Smooth muscle cell (in vitro differentiated cells): ENCODE measurements at regions not wholly inside any gene's neighbourhood (a gene's known extent, or its start where the extent isn't known, plus 50 kb on each side); places are given as distances from the start of the nearest gene placed in this dataset.

ENCODE experiments used
- DNase-seq: peaks from one replicate; lab custom pipeline; 2025; ENCODE audit not compliant: unreplicated experiment; lab: John Stamatoyannopoulos, UW
- H2AFZ ChIP-seq: fragments of 200-600 bp; sonication (generic); 2 replicates; pipeline ENCODE4 v1.6.0; 2016; ENCODE audit warnings: antibody characterized with exemption, low read depth, mild to moderate bottlenecking
- H3F3A ChIP-seq: fragments of 200-600 bp; sonication (generic); 2 replicates; pipeline ENCODE4 v1.6.0; 2017; ENCODE audit warnings: antibody characterized with exemption, low read depth
- H3K27ac ChIP-seq: fragments of 200-600 bp; sonication (generic); 2 replicates; pipeline ENCODE4 v1.5.1; 2016; ENCODE audit warnings: low read depth, mild to moderate bottlenecking
- H3K27me3 ChIP-seq: fragments of 200-600 bp; sonication (generic); 2 replicates; pipeline ENCODE4 v1.6.1; 2016; ENCODE audit warnings: low read depth, mild to moderate bottlenecking
- H3K36me3 ChIP-seq: fragments of 200-600 bp; sonication (generic); 2 replicates; pipeline ENCODE4 v1.5.1; 2016; ENCODE audit warnings: low read depth
- H3K4me1 ChIP-seq: fragments of 200-600 bp; sonication (generic); 2 replicates; pipeline ENCODE4 v1.5.1; 2016; ENCODE audit warnings: low read depth
- H3K4me2 ChIP-seq: fragments of 200-600 bp; sonication (generic); 2 replicates; pipeline ENCODE4 v1.6.0; 2016; ENCODE audit warnings: mild to moderate bottlenecking
- H3K4me3 ChIP-seq: fragments of 200-600 bp; sonication (generic); 2 replicates; pipeline ENCODE4 v1.5.1; 2016; ENCODE audit warnings: mild to moderate bottlenecking
- H3K79me2 ChIP-seq: fragments of 200-600 bp; sonication (generic); 2 replicates; pipeline ENCODE4 v1.6.0; 2016; ENCODE audit warnings: low read depth, mild to moderate bottlenecking
- H3K9ac ChIP-seq: fragments of 200-600 bp; sonication (generic); 2 replicates; pipeline ENCODE4 v1.6.0; 2016; ENCODE audit warnings: low read depth
- H3K9me3 ChIP-seq: fragments of 200-600 bp; sonication (generic); replicated peaks from 2 replicates; pipeline ENCODE4 v1.5.1; 2016; ENCODE audit warnings: low read depth
- H4K20me1 ChIP-seq: fragments of 200-600 bp; sonication (generic); 2 replicates; pipeline ENCODE4 v1.6.0; 2016; ENCODE audit warnings: low read depth
- CTCF ChIP-seq: fragments of 200-600 bp; sonication (generic); IDR thresholded peaks from 2 replicates; pipeline ENCODE4 v1.5.1; 2017; ENCODE audit warnings: borderline replicate concordance, mild to moderate bottlenecking, antibody characterized with exemption; ENCODE audit not compliant: insufficient read depth, poor library complexity, severe bottlenecking
- WGBS: methylation state at CpG from one replicate; pipeline ENCODE4 v1.1.7; 2016; ENCODE audit warnings: low lambda C conversion rate; 5-methylcytosine and 5-hydroxymethylcytosine counted together

- no peak overlapping the region for H3K4me3 ChIP-seq
- 87% methylated on average over 1 of the region's 1 CpG for WGBS
- H3K4me1 ChIP-seq = no peaks in the 10 kb centered on the region
- no peak for DNase-seq
- no peak overlapping the region for H3K9ac ChIP-seq
- no peaks in the 10 kb centered on the region for H3K79me2 ChIP-seq
- H3K27me3 ChIP-seq = no peaks in the 10 kb centered on the region
- no peaks in the 10 kb centered on the region for H3K9me3 ChIP-seq
- H2AFZ ChIP-seq = no peak overlapping the region
- H3K36me3 ChIP-seq = no peaks in the 10 kb centered on the region
- H3K27ac ChIP-seq = no peak overlapping the region
- H3K4me2 ChIP-seq = no peak overlapping the region
- TF ChIP-seq CTCF = no peak
- no peaks in the 10 kb centered on the region for H3F3A ChIP-seq
- no peaks in the 10 kb centered on the region for H4K20me1 ChIP-seq
These were observed 292.9 kb upstream of the GADL1 start for GRCh38 chr3:31187380-31187779.

DNA sequence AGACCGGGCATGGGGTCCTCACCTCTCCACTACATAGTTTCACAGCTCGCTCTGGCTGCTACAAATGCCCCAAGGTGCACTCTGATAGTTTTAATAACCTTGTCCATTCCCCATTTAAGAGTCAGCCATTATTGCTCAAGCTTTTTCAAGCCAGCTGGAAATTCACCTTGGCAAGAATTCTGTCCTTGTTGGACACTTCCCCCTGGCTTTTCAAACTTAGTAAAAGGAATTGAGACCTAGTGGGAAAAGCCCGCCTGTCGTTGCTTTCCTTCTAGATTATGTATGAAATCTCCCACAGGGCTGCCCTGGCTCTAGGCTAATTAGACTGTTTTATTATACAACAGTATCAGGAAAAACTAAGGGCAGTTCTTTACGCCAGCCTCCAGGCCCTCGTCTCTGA, 293.7 kb upstream of the GADL1 start:
- H4K20me1 ChIP-seq = no peaks in the 10 kb centered on the region
- no peak overlapping the region for H3K4me2 ChIP-seq
- no peaks in the 10 kb centered on the region for H3K79me2 ChIP-seq
- H3K27ac ChIP-seq = no peak overlapping the region
- no peaks in the 10 kb centered on the region for H3F3A ChIP-seq
- WGBS = 73% methylated on average over 6 of the region's 6 CpGs
- no peak for TF ChIP-seq CTCF
- H2AFZ ChIP-seq = no peak overlapping the region
- no peak overlapping the region for H3K9ac ChIP-seq
- no peaks in the 10 kb centered on the region for H3K36me3 ChIP-seq
- H3K9me3 ChIP-seq = no peaks in the 10 kb centered on the region
- H3K4me1 ChIP-seq = no peaks in the 10 kb centered on the region
- H3K4me3 ChIP-seq = no peak overlapping the region
- DNase-seq = no peak
- no peaks in the 10 kb centered on the region for H3K27me3 ChIP-seq

GRCh38 chr3:31189330-31189729, 294.9 kb upstream of the GADL1 start:
- no peak for TF ChIP-seq CTCF
- Histone ChIP-seq H3K36me3 (no peaks in the 10 kb centered on the region), H3K4me3 (no peak overlapping the region), H3K79me2 (no peaks in the 10 kb centered on the region), H3K9ac (no peak overlapping the region), H3K9me3 (no peaks in the 10 kb centered on the region), H3F3A (no peaks in the 10 kb centered on the region), H4K20me1 (no peaks in the 10 kb centered on the region), H2AFZ (no peak overlapping the region), H3K27ac (no peak overlapping the region), H3K27me3 (no peaks in the 10 kb centered on the region), H3K4me1 (no peaks in the 10 kb centered on the region), H3K4me2 (no peak overlapping the region)
- WGBS = 30% methylated on average over 1 of the region's 1 CpG
- no peak for DNase-seq

- Histone ChIP-seq H3K9me3 (no peaks in the 10 kb centered on the region), H3K27me3 (no peaks in the 10 kb centered on the region), H3K36me3 (no peaks in the 10 kb centered on the region), H3K79me2 (no peaks in the 10 kb centered on the region), H2AFZ (no peak overlapping the region), H3K27ac (no peak overlapping the region), H3K4me1 (no peaks in the 10 kb centered on the region), H3K4me2 (no peak overlapping the region), H3F3A (no peaks in the 10 kb centered on the region), H3K4me3 (no peak overlapping the region), H3K9ac (no peak overlapping the region), H4K20me1 (no peaks in the 10 kb centered on the region)
- DNase-seq = no peak
- TF ChIP-seq CTCF = no peak
These were observed 295.5 kb upstream of the GADL1 start for GRCh38 chr3:31189971-31190370.
